GM18868 (cell line): ENCODE measurements at regions not wholly inside any gene's neighbourhood (a gene's known extent, or its start where the extent isn't known, plus 50 kb on each side); places are given as distances from the start of the nearest gene placed in this dataset.

Source experiments
- ATAC-seq: cut with Tn5 transposase; IDR thresholded peaks from one replicate; pipeline ENCODE4 v1.9.1; 2021; ENCODE audit warnings: mild to moderate bottlenecking, moderate library complexity; ENCODE audit not compliant: unreplicated experiment

DNA sequence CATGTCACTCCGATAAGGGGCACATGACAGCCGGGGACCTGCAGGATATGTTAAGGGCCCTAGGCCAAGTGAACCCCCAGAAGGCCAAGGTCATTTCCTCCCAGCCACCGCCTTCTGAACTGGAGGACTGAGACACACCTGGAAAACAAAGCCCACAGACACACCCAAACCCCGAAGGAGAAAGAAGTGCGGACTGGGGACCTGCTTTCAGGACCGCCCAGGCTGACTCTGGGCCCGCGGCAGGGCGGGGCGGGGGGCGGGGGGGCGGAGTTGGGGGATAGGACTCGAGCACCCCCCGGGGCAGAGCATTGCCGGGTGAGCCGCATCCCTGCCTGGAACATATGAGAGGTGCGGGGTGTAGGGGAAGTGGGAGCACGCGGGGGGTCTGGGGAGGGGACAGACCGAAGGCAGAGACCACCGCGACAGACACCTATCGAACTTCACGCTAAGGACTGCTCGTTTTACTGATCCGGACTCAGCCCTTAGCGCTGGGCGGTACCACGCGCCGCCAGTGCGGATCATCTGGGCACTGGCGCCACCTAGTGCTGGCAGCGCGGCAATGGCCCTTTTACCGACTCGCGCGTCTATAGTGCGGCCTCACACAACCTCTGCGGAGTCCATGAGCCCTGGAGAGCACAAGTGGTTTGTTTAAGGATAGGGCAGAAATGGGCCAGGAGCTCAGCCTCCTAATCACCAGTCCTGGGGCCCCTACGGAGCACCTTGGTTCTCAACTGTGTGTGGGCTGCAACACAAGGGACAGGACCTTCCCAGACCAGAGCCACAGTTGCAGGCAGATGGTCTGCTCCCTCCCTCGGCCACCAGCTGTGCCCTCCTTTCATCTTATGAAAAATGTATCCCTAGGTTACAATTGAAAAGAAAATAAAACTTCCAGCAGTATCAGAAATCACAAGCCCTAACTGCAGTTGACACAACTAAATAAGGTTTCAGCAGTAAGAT, 157.6 kb downstream of the HERPUD2 start:
- peak; percentile 98 for ATAC-seq

DNA sequence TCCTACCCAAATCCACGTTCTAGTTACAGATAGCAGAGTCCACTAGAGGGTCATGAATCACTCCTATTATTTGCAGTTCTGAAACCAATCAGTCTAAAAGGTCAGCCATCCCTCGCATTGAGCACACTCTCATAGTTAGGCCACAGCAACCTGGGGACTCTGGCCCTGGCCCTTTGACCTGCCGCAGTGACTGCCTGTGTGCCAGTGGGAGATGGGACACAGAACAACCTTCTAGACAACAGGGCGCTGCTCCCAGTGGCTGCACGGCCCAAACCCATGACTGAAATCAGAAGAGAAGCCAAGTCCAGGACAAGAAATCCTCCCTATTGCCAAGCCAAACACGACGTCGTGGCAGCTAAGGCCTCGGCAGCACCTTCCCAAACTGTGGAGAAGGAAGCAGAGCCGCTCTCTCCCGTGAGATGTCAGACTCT, 158.5 kb downstream of the HERPUD2 start:
- ATAC-seq = no peak

DNA sequence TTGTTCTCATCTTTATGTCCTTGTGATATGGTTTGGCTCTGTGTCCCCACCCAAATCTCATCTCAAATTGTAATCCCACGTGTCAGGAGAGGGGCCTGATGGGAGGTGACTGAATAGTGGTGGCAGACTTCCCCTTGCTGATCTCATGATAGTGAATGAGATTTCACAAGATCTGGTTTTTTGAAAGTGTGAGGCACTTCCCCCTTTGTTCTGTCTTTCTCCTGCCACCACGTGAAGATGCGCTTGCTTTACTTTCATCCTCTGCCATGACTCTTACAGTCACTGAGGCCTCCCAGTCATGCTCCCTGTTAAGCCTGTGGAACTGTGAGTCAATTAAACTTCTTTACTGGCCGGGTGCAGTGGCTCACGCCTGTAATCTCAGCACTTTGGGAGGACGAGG, 161.0 kb downstream of the HERPUD2 start:
- ATAC-seq = no peak

DNA sequence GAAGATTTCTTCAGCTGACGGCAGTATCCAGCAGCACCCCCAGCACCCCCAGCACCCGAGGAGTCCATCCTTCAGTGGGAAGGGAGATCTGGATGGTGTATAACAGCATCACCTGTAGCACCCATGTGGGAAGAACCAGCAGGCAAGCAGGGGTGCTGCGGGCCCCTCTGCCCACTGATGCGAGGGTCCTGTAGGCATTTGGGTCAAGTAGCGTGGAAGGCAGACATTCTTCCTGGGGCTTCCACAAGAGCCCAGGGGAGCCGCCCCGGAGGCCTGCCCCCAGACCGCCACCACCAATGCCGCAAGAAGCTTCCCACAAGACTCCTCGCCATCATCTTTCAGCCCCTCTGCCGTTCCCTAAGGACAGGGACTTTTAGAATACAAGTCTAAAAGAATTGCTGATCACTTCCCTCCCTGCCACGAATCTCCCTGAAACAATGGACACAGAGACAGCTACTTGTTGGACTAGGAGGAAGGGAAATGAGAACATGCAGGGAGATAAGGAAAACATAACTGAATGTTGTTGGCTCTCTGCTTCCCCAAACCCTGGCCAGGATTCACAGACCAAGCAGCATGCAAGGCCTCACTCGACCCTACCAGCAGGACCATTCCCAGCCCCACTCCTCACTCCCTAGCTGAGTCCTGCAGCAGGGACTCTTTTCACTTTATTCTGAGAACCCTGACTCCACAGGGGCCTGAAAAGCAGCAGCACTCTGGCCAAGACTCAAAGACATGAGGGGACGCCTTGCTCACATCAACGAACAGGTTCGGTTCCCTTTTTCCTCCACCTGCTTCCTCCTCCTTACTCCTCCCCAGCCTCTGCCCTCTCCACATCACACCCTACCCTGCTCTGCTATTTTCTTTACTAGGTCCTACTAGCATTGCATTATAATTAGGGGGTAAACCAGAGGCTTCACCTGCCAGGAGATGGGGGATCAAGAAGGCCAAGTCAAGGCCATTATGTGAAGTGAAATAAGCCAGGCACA, 164.5 kb downstream of the HERPUD2 start:
- ATAC-seq = no peak

DNA sequence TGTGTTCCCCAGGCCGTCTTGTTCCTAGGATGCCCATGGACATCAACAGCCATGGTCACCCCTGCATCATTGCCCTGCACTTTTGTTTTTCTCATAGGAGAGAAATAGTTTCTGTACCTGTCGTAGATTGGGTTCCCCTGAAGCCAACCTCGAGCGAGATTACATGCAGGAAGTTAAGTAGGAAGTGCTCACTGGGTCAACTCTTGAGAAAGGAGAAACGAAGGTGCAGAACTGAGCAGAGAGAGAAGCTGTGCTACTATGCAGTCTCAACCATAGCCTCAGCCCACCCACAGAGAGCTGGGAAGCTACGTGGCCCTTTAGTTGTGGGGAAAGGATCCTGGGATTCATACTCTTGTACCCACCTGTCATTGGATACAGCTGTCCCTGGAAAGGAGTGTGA, 165.2 kb downstream of the HERPUD2 start:
- ATAC-seq = no peak

DNA sequence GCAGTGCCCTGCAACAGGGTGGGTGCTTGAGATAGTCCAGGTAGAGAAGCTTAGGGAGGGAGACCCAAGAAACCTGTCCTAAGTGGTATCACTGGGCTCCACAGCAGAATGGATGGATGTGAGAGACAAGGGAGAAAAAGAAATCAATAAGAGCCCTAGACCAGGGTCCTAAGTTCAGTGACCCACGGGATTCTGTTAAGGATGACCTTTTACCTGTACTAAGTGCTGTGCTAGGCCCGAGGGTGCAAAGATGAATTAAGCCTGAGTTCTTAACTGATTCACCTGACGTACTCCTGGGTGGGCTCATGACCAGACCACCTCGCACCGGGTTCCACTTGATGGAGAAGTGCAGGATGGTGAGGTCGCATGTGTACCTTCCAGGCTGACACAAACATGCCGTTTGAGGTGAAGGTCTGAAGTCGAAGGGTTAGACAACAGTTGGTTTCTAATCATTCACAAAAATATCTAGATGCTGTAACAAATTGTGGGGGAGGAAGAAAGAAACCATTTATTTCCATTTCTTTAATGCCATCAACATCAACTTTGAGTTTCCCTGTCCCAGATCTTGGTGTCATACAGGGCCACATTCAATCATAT, 166.5 kb downstream of the HERPUD2 start:
- no peak for ATAC-seq

DNA sequence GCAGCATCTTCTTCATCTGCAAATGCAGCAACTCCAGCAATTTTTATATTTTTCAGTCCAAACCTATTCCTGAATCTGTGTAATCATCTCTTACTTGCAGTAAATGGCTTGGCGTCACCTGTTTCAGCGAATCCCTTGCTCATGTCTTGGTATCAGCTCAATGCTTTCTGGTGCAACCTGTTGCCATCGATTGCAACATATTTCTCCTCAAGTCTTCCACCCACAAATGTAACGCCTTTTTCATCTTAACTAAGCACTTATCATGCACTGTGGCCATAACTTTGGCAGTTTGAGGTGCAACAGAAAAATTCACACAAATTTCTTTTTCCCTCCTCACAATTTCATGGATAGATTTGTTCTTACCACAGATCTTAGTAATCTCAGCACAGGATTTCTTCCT, 168.3 kb downstream of the HERPUD2 start:
- ATAC-seq = no peak

DNA sequence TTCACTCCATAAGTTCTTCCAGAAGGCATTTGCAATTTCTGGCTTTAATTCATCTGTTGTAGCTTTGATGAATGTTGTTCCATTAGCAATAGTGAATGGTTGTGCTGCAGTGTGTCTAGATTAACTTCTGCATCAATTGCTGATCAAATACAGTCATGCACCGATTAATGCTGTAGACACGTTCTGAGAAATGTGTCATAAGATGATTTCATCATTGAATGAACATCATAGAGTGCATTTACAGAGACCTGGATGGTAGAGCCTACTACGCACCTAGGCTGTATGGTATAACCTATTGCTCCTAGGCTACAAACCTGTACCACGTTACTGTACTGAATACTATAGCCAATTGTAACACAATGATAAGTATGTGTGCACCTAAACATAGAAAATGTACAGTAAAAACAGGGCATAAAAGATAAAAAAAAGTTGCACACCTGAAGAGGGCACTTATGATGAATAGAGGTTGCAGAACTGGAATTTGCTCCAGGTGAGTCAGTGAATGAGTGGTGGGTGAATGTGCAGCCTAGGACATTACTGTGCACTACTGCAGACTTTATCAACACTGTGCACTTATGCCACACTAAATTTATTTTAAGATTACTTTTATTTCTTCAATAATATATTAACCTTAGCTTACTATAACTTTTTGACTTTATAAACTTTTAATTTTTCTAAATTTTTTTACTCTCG, 170.7 kb downstream of the HERPUD2 start:
- ATAC-seq = no peak

DNA sequence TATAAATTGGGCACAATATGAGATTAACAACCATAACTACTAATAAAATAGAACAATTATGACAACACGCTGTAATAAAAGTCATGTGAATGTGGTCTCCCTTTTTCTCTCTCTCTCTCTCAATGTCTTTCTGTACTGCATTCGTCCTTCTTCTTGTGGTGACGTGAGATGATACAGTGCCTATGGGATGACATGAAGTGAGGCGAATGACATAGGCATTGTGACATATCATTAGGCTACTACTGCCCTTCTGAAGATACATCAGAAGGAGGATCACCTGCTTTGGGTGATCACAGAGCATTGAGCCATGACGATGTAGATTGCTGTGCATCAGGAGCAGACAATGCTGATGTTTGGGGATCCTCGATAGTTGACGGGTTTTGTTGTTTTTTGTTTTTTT, 171.6 kb downstream of the HERPUD2 start:
- ATAC-seq = no peak

DNA sequence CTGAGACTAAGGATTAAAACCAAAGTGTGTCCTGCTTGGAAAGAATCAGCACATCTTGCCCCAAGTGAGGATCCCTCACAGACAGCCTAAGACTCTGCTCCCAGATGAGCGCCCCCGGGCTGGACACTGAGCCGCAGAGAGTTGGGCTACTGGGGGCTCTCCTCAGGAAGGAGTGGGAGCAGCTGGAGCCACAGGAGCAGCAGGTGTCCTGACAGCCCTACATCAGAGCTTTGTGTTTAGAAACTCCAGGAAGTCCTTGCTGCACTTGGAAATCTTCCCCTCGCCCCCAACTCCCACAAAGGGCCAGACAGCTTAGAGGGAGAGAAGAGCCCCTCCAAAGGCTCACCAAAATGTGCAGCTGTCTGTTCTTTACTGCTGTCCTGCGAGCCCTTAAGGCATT, 172.2 kb downstream of the HERPUD2 start:
- ATAC-seq = no peak

DNA sequence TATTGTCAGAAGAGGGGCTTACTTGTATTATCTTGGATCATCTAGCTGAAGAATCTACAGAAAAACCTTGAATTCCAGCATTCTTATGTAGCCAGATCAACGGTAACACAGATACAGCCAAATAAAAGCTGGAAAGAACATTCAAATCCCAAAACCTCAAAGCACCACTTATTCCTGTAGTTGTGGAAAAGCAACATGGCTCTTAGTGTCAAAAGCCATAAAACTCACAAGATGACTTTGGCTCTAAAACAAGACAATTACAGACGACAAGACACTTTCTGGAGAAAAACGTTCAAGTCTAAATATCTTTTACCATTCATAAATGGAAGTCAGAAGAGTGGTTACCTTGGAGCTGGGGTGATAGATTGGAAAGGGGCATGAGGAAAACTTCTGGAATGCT, 173.0 kb downstream of the HERPUD2 start:
- ATAC-seq = no peak

DNA sequence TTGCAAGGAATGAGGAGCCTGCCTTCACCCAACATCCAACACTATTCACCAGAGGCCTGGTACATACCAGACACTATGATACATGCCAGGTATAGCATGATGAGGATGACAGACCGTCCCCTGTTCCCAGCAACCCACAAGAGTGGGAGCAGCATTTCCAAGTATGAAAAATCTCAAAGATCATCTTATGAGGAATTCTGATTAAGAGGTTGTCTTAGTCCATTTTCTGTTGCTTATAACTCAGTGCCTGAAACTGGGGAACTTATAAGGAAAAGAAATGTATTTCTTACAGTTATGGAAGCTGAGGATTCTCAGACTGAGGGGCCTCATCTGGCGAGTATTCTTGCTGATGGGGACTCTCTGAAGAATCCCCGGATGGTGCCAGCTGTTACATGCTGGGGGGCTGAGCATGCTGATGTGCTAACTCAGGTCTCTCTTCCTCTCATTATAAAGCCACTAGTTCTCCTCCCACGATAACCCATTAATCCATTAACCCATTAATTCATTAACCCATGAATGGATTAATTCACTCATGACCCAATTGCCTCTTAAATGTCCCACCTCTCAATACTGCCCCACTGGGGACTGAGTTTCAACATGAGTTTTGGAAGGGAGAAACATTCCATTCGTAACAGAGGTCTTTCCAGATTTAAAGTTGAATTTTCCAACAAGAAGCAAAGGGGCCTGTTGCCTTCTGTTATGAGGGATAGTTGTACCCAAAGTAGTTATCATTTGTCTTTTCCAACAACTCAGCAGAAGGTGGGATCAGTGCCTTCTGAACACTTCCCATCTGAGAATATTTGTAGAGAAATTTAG, 173.9 kb downstream of the HERPUD2 start:
- no peak for ATAC-seq

DNA sequence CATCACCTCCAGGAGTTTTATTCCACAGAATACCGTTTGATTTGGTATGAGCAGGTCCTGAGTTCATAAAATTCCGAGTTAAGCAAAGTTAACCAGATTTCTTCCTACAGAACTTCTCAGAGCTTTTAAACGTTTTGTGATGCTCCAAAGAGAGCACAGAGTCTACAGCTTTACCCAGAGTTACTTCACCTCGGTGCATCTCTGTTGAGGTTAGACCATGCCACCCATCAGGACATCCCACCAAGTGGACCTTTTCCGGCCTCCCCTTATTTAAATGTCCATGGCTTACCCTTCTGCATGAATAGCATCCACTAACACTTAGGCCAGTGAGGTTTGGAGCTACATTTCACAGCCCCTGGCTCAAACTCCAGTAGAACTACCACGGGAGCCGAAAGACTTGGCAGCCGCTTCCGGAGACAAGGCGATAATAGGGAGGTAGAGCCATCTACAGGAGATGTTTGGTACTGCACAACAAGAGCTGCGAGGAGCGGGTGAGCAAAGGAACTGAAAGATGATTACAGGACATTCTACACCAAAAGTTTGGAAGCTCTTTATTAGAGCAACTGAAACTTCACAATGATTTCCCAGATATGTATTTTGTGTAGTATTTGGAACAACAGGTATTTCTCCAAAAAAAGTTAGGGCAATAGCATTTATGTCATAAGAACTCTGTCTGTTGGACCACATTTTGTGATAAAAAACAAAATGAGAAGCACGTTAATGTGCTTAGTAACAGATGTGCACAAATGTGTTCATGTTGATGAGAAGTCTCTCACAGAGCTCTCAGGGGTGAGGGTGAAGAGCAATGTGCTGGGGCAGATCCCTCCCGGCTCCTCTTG, 174.7 kb downstream of the HERPUD2 start:
- ATAC-seq = peak; percentile 95

DNA sequence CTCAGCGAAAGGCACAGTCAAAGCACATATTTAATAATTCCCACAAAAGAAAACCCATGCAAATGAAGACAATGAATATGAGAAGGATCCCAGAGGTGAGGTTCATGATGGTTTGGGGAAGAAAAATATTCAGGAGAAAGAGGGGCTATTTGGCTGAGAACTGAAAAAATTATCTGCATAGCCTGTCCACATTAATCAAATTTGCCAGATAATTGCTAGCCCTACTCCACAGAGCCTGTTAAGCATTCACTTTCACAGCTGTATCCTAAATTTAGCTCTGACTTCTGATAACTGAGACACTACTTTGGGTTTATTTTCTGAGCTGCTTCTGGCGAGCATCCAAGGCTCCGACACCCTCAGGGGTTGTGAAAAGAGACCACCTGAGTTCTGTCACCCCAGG, 176.2 kb downstream of the HERPUD2 start:
- ATAC-seq = no peak

DNA sequence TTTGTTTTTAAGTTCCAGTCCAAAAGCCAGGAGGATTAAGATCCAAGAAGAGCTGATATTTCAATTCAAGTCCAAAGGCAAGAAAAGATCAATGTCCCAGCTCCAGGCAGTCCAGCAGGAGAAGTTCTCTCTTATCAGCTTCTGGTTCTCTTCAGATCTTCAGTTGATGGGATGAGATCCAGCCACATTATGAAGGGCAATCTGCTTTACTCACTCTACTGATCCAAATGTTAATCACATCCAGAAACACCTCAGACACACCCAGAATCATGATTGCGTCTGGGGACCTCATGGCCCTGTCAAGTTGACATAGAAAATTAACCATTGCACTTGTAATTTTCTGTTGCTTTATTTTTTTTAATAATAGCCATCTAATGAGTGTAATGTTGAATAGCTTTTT, 178.4 kb downstream of the HERPUD2 start:
- no peak for ATAC-seq

DNA sequence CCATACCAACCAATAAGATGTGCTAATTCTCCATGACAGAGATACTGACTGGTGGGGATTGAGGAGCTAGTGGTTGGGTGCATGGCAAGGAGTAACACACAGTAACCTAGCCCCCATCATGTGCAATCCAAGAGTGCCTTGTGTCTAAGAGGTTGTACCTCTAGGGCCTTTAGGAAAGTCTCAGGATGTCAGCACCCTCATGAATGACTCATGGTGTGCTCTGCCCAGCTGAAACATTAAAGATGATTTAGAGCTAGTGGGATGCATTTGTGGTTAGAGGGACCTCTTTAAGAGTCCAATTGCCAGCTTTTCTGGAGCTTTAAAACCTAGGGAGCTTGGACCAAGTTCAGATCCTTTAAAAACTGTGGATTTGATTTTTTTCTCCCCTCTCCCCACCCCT, 181.1 kb downstream of the HERPUD2 start:
- no peak for ATAC-seq

DNA sequence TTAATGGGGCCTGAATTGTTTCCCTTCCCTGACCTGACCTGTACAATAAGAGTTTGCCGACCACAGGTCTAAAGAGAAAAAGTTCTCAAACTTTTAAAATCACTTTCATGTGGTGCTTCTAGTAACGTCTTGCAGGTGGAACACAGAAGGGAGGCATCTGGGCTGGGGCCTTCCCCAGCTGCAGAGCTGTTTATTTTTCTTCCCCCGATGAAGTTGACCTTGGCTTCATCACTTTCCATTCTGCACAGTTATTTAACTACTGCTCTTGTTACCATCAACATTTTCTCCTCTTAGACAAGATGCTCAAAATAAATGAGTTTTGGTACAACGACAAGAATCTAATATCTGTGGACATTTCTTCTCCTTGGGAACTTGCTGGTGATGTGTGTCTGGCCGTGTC, 181.7 kb downstream of the HERPUD2 start:
- ATAC-seq = no peak

DNA sequence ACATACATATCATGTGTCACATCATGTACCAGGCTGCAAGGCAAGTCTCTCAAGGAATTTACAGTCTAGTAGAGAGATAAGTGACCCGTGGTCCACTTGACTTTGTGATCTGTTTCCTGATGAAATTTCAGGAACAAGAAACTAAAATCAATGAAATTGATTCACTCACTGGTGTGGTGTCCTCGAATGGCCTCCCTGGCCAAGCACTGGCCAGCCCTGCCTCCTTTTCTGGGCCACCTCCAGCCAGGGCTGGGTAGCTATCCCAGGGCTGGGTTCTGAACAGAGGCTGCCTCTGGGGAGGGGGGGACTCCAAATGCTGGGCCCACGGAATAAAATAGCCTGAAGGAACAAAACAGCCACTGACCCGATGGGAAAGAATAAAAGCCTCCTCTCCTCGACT, 182.2 kb downstream of the HERPUD2 start:
- no peak for ATAC-seq
